Smooth muscle cell (in vitro differentiated cells): ENCODE measurements at regions not wholly inside any gene's neighbourhood (a gene's known extent, or its start where the extent isn't known, plus 50 kb on each side); places are given as distances from the start of the nearest gene placed in this dataset.

Source experiments
- DNase-seq: peaks from one replicate; lab custom pipeline; 2025; ENCODE audit not compliant: unreplicated experiment; lab: John Stamatoyannopoulos, UW
- H2AFZ ChIP-seq: fragments of 200-600 bp; sonication (generic); 2 replicates; pipeline ENCODE4 v1.6.0; 2016; ENCODE audit warnings: antibody characterized with exemption, low read depth, mild to moderate bottlenecking
- H3F3A ChIP-seq: fragments of 200-600 bp; sonication (generic); 2 replicates; pipeline ENCODE4 v1.6.0; 2017; ENCODE audit warnings: antibody characterized with exemption, low read depth
- H3K27ac ChIP-seq: fragments of 200-600 bp; sonication (generic); 2 replicates; pipeline ENCODE4 v1.5.1; 2016; ENCODE audit warnings: low read depth, mild to moderate bottlenecking
- H3K27me3 ChIP-seq: fragments of 200-600 bp; sonication (generic); 2 replicates; pipeline ENCODE4 v1.6.1; 2016; ENCODE audit warnings: low read depth, mild to moderate bottlenecking
- H3K36me3 ChIP-seq: fragments of 200-600 bp; sonication (generic); 2 replicates; pipeline ENCODE4 v1.5.1; 2016; ENCODE audit warnings: low read depth
- H3K4me1 ChIP-seq: fragments of 200-600 bp; sonication (generic); 2 replicates; pipeline ENCODE4 v1.5.1; 2016; ENCODE audit warnings: low read depth
- H3K4me2 ChIP-seq: fragments of 200-600 bp; sonication (generic); 2 replicates; pipeline ENCODE4 v1.6.0; 2016; ENCODE audit warnings: mild to moderate bottlenecking
- H3K4me3 ChIP-seq: fragments of 200-600 bp; sonication (generic); 2 replicates; pipeline ENCODE4 v1.5.1; 2016; ENCODE audit warnings: mild to moderate bottlenecking
- H3K79me2 ChIP-seq: fragments of 200-600 bp; sonication (generic); 2 replicates; pipeline ENCODE4 v1.6.0; 2016; ENCODE audit warnings: low read depth, mild to moderate bottlenecking
- H3K9ac ChIP-seq: fragments of 200-600 bp; sonication (generic); 2 replicates; pipeline ENCODE4 v1.6.0; 2016; ENCODE audit warnings: low read depth
- H3K9me3 ChIP-seq: fragments of 200-600 bp; sonication (generic); replicated peaks from 2 replicates; pipeline ENCODE4 v1.5.1; 2016; ENCODE audit warnings: low read depth
- H4K20me1 ChIP-seq: fragments of 200-600 bp; sonication (generic); 2 replicates; pipeline ENCODE4 v1.6.0; 2016; ENCODE audit warnings: low read depth
- CTCF ChIP-seq: fragments of 200-600 bp; sonication (generic); IDR thresholded peaks from 2 replicates; pipeline ENCODE4 v1.5.1; 2017; ENCODE audit warnings: borderline replicate concordance, mild to moderate bottlenecking, antibody characterized with exemption; ENCODE audit not compliant: insufficient read depth, poor library complexity, severe bottlenecking
- WGBS: methylation state at CpG from one replicate; pipeline ENCODE4 v1.1.7; 2016; ENCODE audit warnings: low lambda C conversion rate; 5-methylcytosine and 5-hydroxymethylcytosine counted together

- Histone ChIP-seq H2AFZ (no peak overlapping the region), H3K4me2 (no peak overlapping the region), H3K9ac (no peak overlapping the region)
These were observed 64.6 kb upstream of the FCN1 start for GRCh38 chr9:134982311-134982710.

DNA sequence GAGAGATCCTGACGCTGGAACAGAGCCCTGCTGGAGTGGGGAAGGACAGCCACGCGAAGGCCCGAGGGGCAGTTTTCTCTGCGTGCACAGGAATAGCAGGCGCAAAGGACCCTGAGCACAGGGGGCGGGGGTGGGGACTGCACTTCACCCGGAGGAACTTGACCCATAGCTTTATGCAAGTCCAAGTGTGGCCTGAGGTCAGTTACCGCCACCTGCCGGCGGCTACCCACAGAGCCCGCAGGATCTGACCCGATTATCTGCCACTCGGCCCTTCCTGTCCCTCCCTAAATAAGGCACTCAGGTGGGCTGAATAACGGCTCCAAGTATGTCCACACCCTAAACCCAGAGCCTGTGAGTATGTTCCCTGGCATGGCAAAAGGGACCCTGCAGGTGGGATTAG is 65.4 kb upstream of the FCN1 start:
- WGBS: 33% methylated on average over 15 of the region's 15 CpGs
- DNase-seq: no peak
- TF ChIP-seq CTCF: no peak
- Histone ChIP-seq H3K9me3 (no peaks in the 10 kb centered on the region), H3K27me3 (no peaks in the 10 kb centered on the region), H3K4me2 (no peak overlapping the region), H3K27ac (no peak overlapping the region), H3K36me3 (no peaks in the 10 kb centered on the region), H3K4me1 (no peaks in the 10 kb centered on the region), H2AFZ (no peak overlapping the region), H3K9ac (no peak overlapping the region), H3K79me2 (no peaks in the 10 kb centered on the region), H4K20me1 (no peaks in the 10 kb centered on the region), H3F3A (no peaks in the 10 kb centered on the region), H3K4me3 (no peak overlapping the region)

More at GRCh38 chr9:134982311-134982710, 64.6 kb upstream of the FCN1 start:
- Histone ChIP-seq H3K36me3 (no peaks in the 10 kb centered on the region), H4K20me1 (no peaks in the 10 kb centered on the region), H3K9me3 (no peaks in the 10 kb centered on the region), H3K79me2 (no peaks in the 10 kb centered on the region), H3K4me3 (no peak overlapping the region), H3K27ac (no peak overlapping the region), H3F3A (no peaks in the 10 kb centered on the region), H3K4me1 (no peaks in the 10 kb centered on the region), H3K27me3 (no peaks in the 10 kb centered on the region)
- 85% methylated on average over 8 of the region's 8 CpGs for WGBS
- no peak for DNase-seq
- no peak for TF ChIP-seq CTCF

DNA sequence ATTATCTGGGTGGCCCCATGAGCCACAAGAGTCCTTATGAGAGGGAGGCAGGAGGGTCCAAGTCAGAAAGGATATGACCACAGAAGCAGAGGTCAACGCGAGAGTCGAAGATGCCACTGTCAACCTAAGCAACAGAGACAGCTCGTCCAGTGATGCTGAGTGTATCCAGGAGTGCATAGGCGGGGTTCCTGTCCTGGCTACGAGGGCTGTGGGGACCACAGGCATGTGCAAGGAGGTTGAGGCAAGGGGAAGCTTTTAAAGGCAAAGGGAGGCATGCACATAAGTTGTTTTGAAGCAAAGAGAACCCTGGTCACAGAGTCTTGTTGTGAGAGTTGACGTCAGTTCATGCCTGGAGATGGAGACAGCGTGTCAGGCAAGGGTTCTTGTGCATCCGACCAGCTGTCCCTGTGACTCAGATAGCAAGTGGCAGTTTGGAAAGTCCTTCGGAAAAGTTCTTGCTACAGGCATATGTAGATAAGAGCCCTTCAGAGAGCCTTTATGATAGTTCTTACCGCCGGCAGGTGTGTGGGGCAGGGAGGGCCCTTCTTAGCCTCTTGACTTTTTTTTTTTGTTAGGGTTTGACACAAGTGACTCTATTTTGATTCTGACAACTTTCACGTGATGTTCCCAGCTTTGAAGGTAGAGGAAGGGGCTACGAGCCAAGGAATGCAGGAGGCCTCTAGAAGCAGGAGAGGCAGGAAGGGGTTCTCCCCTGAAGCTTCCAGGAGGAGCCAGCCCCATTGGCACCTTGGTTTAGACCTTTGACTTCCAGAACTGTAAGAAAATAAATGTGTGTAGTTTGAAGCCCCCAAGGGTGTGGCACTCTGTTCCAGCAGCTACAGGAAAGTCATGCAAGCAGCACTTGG is 66.0 kb upstream of the FCN1 start:
- no peaks in the 10 kb centered on the region for H3K9me3 ChIP-seq
- no peaks in the 10 kb centered on the region for H3K4me1 ChIP-seq
- TF ChIP-seq CTCF: no peak
- 84% methylated on average over 14 of the region's 14 CpGs for WGBS
- no peaks in the 10 kb centered on the region for H3K27me3 ChIP-seq
- H3K4me3 ChIP-seq: no peak overlapping the region
- no peaks in the 10 kb centered on the region for H3F3A ChIP-seq
- no peaks in the 10 kb centered on the region for H3K79me2 ChIP-seq
- H3K36me3 ChIP-seq: no peaks in the 10 kb centered on the region
- no peak overlapping the region for H3K27ac ChIP-seq
- no peak overlapping the region for H3K9ac ChIP-seq
- no peak for DNase-seq
- no peak overlapping the region for H3K4me2 ChIP-seq
- H2AFZ ChIP-seq: no peak overlapping the region
- H4K20me1 ChIP-seq: no peaks in the 10 kb centered on the region
